IPS-18a (cell line): ENCODE measurements at regions not wholly inside any gene's neighbourhood (a gene's known extent, or its start where the extent isn't known, plus 50 kb on each side); places are given as distances from the start of the nearest gene placed in this dataset.

Experiments used
- H3K27ac ChIP-seq: one replicate; pipeline ENCODE4 v1.5.1; 2013; ENCODE audit warnings: low read length
- H3K27me3 ChIP-seq: one replicate; pipeline ENCODE4 v1.6.1; 2013; ENCODE audit warnings: mild to moderate bottlenecking, low read length; ENCODE audit not compliant: control insufficient read depth, insufficient read depth
- H3K36me3 ChIP-seq: one replicate; pipeline ENCODE4 v1.6.1; 2013; ENCODE audit warnings: low read depth, low read length; ENCODE audit not compliant: control insufficient read depth
- H3K4me1 ChIP-seq: one replicate; pipeline ENCODE4 v1.6.1; 2013; ENCODE audit warnings: low read depth, low read length; ENCODE audit not compliant: control insufficient read depth
- H3K4me3 ChIP-seq: one replicate; pipeline ENCODE4 v1.5.1; 2013; ENCODE audit warnings: low read length
- H3K9ac ChIP-seq: one replicate; pipeline ENCODE4 v1.6.1; 2013; ENCODE audit warnings: mild to moderate bottlenecking, low read length, moderate library complexity
- H3K9me3 ChIP-seq: one replicate; pipeline ENCODE4 v1.6.1; 2013; ENCODE audit warnings: low read depth, low read length; ENCODE audit not compliant: control insufficient read depth

DNA sequence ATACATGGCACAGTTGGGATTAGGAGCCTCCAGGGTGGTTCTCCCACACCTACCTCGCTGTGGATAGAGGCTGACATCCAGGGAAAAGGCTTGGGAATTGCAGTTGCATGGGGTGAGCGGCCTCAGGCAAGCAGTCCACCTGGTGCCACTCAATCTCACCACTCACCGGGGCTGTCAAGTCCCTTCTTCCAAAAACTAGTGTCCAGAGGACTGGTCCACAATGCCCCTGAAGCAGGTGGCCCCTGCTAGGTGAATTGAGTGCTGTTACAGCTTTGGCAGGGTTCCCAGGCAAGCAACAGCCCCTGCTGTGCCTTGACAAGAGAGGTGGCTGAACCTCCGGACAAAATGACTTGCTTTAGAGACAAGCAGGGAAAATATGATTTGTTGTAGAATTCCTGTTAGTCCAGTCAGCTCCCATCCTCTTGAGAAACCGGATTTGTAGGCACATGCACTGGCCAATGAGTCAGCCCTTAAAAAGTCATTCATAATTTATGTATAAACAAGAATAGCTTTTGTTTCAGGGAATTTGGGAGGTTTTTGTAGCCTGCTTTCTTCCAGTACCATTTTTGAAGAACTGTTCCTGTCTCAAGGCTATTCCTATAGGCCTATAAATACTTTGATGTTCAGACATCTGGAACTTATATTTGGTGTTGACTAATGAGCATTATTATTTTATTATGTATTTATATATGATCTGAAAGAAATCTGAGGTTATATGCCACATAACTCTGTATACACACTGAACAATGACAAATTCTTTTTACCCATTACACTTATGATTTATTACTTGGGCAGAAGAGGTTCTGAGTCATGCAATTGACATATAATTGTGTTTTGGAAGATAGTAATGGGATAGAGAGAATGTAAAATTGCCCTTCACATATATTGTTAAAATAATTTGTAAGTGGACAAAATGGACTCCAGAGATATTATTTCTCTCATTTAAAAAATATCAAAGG lies 411.1 kb downstream of the ACTL7B start:
- Histone ChIP-seq H3K4me3 (no peak overlapping the region), H3K4me1 (no peaks in the 10 kb centered on the region), H3K9me3 (no peaks in the 10 kb centered on the region), H3K36me3 (no peaks in the 10 kb centered on the region), H3K9ac (no peak overlapping the region), H3K27ac (no peak overlapping the region), H3K27me3 (no peaks in the 10 kb centered on the region)

DNA sequence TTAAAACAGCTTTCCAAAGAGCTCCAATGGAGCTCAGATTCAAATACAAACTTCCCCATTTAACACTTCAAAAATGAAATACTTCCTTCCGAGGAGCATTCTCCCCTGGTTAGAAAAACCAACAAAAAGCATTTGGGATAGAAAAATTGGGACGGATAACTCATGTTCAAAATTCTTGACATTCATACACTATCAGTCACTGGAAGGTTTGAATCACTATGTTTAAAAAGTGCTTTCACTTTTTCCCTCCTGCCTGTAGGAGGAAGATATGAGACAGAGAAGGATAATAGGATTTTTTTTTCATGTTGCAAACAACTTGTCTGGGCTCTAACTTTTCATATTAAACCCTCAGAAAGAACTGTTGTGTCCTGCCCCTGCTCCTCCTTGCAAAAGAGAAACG lies 412.0 kb downstream of the ACTL7B start:
- no peak overlapping the region for H3K9ac ChIP-seq
- no peaks in the 10 kb centered on the region for H3K36me3 ChIP-seq
- no peak overlapping the region for H3K4me3 ChIP-seq
- H3K4me1 ChIP-seq = no peaks in the 10 kb centered on the region
- no peaks in the 10 kb centered on the region for H3K27me3 ChIP-seq
- H3K27ac ChIP-seq = no peak overlapping the region
- H3K9me3 ChIP-seq = no peaks in the 10 kb centered on the region

DNA sequence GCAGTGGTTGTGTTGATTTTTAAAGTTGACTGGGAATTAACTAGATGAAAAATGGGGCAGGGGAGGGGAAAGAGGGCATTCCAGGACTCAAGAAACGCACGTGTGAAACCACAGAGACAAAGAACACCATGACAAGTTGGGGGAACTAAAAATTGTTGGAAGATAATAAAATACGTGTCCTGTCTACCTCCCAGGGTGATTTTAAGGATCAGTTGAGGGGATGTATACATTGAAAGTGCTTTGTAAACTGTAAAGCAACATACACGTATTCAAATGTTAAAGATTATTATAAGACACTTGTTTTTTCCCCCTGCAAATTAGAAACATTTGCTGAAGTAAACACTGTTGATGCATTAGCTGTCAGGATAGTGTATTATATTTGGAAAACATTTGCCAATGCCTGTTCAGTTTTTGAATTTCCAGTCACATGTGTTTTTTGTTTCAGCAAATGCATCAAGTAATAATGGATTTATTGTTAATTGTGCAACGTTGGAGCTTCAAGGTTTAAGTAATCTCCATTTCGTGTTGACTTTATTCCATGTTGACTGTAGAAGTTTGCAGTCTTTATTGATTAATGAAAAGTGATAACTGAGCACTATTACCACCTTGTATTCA lies 412.7 kb downstream of the ACTL7B start:
- no peaks in the 10 kb centered on the region for H3K9me3 ChIP-seq
- H3K36me3 ChIP-seq = no peaks in the 10 kb centered on the region
- H3K9ac ChIP-seq = no peak overlapping the region
- H3K4me1 ChIP-seq = no peaks in the 10 kb centered on the region
- no peak overlapping the region for H3K4me3 ChIP-seq
- no peaks in the 10 kb centered on the region for H3K27me3 ChIP-seq
- no peak overlapping the region for H3K27ac ChIP-seq

DNA sequence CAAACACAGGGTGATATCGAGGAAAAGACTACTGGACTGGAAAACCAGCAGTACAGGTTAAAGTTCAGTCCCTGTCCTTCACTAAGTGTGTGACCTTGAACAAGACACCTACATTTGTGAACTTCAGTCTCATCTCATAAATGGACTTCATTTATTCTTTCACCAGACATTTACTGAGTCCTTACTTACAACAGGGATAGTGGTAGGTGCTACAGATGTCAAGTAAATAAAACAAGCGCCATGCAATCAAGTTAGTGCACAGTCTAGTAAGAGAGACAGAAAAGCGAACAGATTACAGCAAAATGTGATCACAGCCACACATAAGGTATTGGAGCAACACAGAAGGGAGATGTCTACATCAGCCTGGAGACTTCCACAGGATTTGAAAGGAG lies 413.2 kb downstream of the ACTL7B start:
- Histone ChIP-seq H3K4me1 (no peaks in the 10 kb centered on the region), H3K27me3 (no peaks in the 10 kb centered on the region), H3K4me3 (no peak overlapping the region), H3K9ac (no peak overlapping the region), H3K9me3 (no peaks in the 10 kb centered on the region), H3K36me3 (no peaks in the 10 kb centered on the region), H3K27ac (no peak overlapping the region)

DNA sequence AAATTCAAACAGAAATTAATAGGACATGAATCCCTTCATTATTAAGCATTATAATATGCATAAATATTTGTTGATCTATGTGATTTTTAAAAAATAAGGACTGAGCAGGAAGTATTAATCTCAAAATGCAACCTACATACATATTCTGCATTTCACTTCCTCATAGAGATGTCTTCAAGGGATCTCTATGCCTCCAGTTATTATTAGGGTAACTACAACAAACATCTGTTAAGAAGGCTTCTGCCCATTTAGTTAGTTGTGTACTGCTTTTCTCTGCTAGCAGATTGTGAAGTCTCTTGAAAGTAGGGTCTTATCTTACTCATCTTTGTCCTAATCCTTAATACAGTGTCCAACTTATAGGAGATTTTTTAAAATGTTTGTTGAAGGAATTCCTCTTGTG lies 414.1 kb downstream of the ACTL7B start:
- no peak overlapping the region for H3K27ac ChIP-seq
- H3K4me1 ChIP-seq = no peaks in the 10 kb centered on the region
- H3K4me3 ChIP-seq = no peak overlapping the region
- H3K9ac ChIP-seq = no peak overlapping the region
- no peaks in the 10 kb centered on the region for H3K27me3 ChIP-seq
- H3K36me3 ChIP-seq = no peaks in the 10 kb centered on the region
- no peaks in the 10 kb centered on the region for H3K9me3 ChIP-seq

DNA sequence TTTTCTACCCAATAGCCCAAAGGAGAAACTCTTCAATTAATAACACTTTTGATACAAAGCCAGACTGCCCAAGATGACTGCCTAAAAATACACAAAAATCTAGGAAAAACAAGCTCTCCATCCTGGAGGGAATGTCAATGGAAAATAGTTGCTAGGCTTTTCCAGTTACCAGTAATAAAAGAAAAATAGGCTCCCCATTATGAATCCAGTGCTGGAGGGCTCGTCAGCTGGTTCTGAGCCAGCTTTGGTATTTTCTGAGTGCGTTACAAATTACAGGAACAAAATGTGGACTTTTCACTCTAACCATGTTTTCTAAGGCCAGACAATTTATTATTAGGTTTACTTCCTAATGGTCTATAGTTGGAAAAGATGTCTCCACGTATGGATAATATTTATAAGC lies 414.5 kb downstream of the ACTL7B start:
- Histone ChIP-seq H3K27ac (no peak overlapping the region), H3K4me1 (no peaks in the 10 kb centered on the region), H3K27me3 (no peaks in the 10 kb centered on the region), H3K4me3 (no peak overlapping the region), H3K36me3 (no peaks in the 10 kb centered on the region), H3K9ac (no peak overlapping the region), H3K9me3 (no peaks in the 10 kb centered on the region)

DNA sequence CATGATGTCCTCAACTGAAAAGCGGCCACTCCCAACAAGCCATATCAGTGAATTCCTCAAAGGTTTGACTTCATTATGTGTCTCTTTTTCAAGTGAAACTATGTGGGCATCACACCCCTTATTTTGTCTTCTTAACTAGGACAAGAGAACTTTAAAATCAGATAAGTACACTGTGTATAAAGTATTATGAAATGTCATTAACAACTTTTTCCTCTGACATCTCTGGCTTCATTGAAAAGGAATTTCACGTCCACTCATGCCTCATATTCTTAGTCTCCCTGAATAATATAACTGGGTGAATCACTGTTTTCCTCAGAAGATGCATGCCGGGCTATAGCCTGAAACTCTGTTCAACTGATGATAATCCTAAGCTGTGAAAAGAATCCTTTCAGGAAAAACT lies 415.8 kb downstream of the ACTL7B start:
- H3K36me3 ChIP-seq = no peaks in the 10 kb centered on the region
- no peak overlapping the region for H3K27ac ChIP-seq
- no peaks in the 10 kb centered on the region for H3K4me1 ChIP-seq
- no peaks in the 10 kb centered on the region for H3K27me3 ChIP-seq
- no peak overlapping the region for H3K9ac ChIP-seq
- no peak overlapping the region for H3K4me3 ChIP-seq
- H3K9me3 ChIP-seq = no peaks in the 10 kb centered on the region

- Histone ChIP-seq H3K27ac (no peak overlapping the region), H3K36me3 (no peaks in the 10 kb centered on the region), H3K4me3 (no peak overlapping the region), H3K27me3 (no peaks in the 10 kb centered on the region), H3K4me1 (no peaks in the 10 kb centered on the region), H3K9me3 (no peaks in the 10 kb centered on the region), H3K9ac (no peak overlapping the region)
These were observed 418.1 kb downstream of the ACTL7B start for GRCh38 chr9:108437656-108438055.

DNA sequence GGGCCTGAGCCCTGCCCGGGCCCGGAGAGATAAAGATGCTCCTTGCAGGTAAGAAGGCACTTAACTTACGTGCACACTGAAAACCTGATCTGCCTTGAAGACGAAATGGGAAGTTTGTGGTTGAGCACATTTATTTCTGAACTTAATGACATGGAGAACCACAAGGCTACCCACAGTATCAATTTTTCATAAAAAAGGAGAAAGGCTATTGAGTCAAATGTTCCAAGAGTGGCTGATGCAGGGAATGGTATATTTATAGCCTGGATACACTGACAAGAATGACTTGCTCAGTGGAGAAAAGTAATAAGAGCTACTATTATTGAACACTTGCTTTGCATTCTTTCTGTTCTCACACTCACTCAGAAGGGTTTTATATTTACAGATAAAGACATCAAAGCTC lies 419.3 kb downstream of the ACTL7B start:
- H3K4me1 ChIP-seq = no peaks in the 10 kb centered on the region
- H3K36me3 ChIP-seq = no peaks in the 10 kb centered on the region
- no peaks in the 10 kb centered on the region for H3K27me3 ChIP-seq
- no peak overlapping the region for H3K9ac ChIP-seq
- H3K4me3 ChIP-seq = no peak overlapping the region
- H3K27ac ChIP-seq = no peak overlapping the region
- H3K9me3 ChIP-seq = no peaks in the 10 kb centered on the region

DNA sequence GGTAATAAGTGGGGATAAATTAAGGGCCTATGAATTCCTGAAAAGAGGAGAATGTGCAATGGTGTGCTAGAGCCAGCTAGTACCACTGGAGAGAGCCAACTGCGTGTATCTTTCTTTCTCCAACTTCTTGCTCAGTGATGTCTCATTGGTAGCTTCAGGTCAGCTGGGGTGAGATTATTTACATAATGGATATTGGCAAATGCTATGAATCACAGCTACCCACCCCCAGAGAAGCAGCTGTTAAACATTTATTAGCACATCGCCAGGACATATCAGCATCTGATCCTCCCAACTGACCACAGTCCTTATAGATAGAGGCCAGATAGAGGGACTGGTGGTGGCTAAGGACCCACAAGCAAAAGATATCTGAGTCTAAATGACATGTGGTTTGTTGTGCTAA lies 421.3 kb downstream of the ACTL7B start:
- H3K27me3 ChIP-seq = no peaks in the 10 kb centered on the region
- H3K27ac ChIP-seq = no peak overlapping the region
- H3K9ac ChIP-seq = no peak overlapping the region
- no peaks in the 10 kb centered on the region for H3K4me1 ChIP-seq
- no peaks in the 10 kb centered on the region for H3K36me3 ChIP-seq
- H3K4me3 ChIP-seq = no peak overlapping the region
- H3K9me3 ChIP-seq = no peaks in the 10 kb centered on the region

GRCh38 chr9:108434036-108434435 lies 421.8 kb downstream of the ACTL7B start:
- no peaks in the 10 kb centered on the region for H3K27me3 ChIP-seq
- H3K27ac ChIP-seq = no peak overlapping the region
- H3K4me1 ChIP-seq = no peaks in the 10 kb centered on the region
- no peak overlapping the region for H3K4me3 ChIP-seq
- H3K9ac ChIP-seq = no peak overlapping the region
- H3K9me3 ChIP-seq = no peaks in the 10 kb centered on the region
- no peaks in the 10 kb centered on the region for H3K36me3 ChIP-seq

DNA sequence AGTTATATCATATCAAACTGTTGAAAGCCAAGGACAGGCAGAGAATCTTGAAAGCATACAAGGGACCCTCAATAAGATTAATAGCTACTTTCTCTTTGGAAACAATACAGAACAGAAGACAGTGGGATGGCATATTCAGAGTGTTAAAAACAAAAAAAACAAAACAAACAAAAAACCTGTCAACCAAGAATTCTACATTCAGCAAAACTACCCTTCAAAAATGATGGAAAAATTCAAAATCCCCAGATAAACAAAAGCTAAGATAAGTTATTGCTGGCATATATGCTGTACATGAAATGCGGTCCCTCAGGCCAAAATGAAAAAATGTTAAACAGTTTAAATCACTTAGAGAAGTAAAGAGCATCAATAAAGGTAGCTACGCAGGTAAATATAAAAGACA lies 425.1 kb downstream of the ACTL7B start:
- Histone ChIP-seq H3K4me1 (no peaks in the 10 kb centered on the region), H3K4me3 (no peak overlapping the region), H3K27me3 (no peaks in the 10 kb centered on the region), H3K9me3 (no peaks in the 10 kb centered on the region), H3K27ac (no peak overlapping the region), H3K9ac (no peak overlapping the region), H3K36me3 (no peaks in the 10 kb centered on the region)
